ENCODE measurements at regions not wholly inside any gene's neighbourhood (a gene's known extent, or its start where the extent isn't known, plus 50 kb on each side); places are given as distances from the start of the nearest gene placed in this dataset.
"Not testable (repeated sequence)": the region's sequence is repeated elsewhere in the genome, so short reads cannot be mapped to it uniquely, and the experiment has no call there.

GRCh38 chr11:109965926-109966325 lies 127.3 kb upstream of the ZC3H12C start:
- not testable (repeated sequence) for TF ChIP-seq CTCF (conservative IDR thresholded peaks at IDR 0.05 in 1 of 2, IDR thresholded peaks at IDR 0.05 in 1 of 2; ENCODE audit: extremely low read depth in 1 of 2, insufficient read depth in 1 of 2, low read depth in 1 of 2, low read length in 2 of 2); EZH2 (IDR thresholded peaks at IDR 0.05; ENCODE audit: borderline replicate concordance, low read length)
